GM18861 (cell line): ENCODE measurements at regions not wholly inside any gene's neighbourhood (a gene's known extent, or its start where the extent isn't known, plus 50 kb on each side); places are given as distances from the start of the nearest gene placed in this dataset.
"Not testable (repeated sequence)": the region's sequence is repeated elsewhere in the genome, so short reads cannot be mapped to it uniquely, and the experiment has no call there.

ENCODE experiments used
- ATAC-seq: cut with Tn5 transposase; IDR thresholded peaks from one replicate; pipeline ENCODE4 v1.9.1; 2021; ENCODE audit not compliant: unreplicated experiment

- ATAC-seq, result no peak
Observed at GRCh38 chr20:48448666-48449600, 378.9 kb downstream of the PREX1 start.

GRCh38 chr20:48447456-48447855, 380.3 kb downstream of the PREX1 start:
- no peak for ATAC-seq

GRCh38 chr20:48445827-48446226, 382.0 kb downstream of the PREX1 start:
- ATAC-seq, result no peak

GRCh38 chr20:48444249-48444648, 383.6 kb downstream of the PREX1 start:
- ATAC-seq, result no peak

GRCh38 chr20:48440916-48441315, 386.9 kb downstream of the PREX1 start:
- no peak for ATAC-seq

- not testable (repeated sequence) for ATAC-seq
Observed at GRCh38 chr20:48440261-48440660, 387.5 kb downstream of the PREX1 start.

GRCh38 chr20:48437146-48437545, 390.7 kb downstream of the PREX1 start:
- ATAC-seq, result no peak

- ATAC-seq, result not testable (repeated sequence)
Observed at GRCh38 chr20:48436609-48437008, 391.2 kb downstream of the PREX1 start.

- no peak for ATAC-seq
Observed at GRCh38 chr20:48433178-48433577, 394.6 kb downstream of the PREX1 start.

GRCh38 chr20:48432494-48432832, 395.3 kb downstream of the PREX1 start:
- no peak for ATAC-seq

GRCh38 chr20:48431653-48432493, 395.9 kb downstream of the PREX1 start:
- ATAC-seq, result no peak

- ATAC-seq, result no peak
Observed at GRCh38 chr20:48426630-48427029, 401.2 kb downstream of the PREX1 start.

- no peak for ATAC-seq
Observed at GRCh38 chr20:48425817-48426612, 401.8 kb downstream of the PREX1 start.

GRCh38 chr20:48425321-48425720, 402.5 kb downstream of the PREX1 start:
- ATAC-seq, result no peak

- no peak for ATAC-seq
Observed at GRCh38 chr20:48422242-48422960, 405.4 kb downstream of the PREX1 start.

- ATAC-seq, result no peak
Observed at GRCh38 chr20:48421547-48421946, 406.3 kb downstream of the PREX1 start.

GRCh38 chr20:48420176-48420575, 407.6 kb downstream of the PREX1 start:
- ATAC-seq, result no peak

- ATAC-seq, result no peak
Observed at GRCh38 chr20:48419173-48419572, 408.6 kb downstream of the PREX1 start.

GRCh38 chr20:48416002-48416401, 411.8 kb downstream of the PREX1 start:
- ATAC-seq, result no peak

GRCh38 chr20:48414786-48415185, 413.0 kb downstream of the PREX1 start:
- no peak for ATAC-seq
